ENCODE measurements at regions not wholly inside any gene's neighbourhood (a gene's known extent, or its start where the extent isn't known, plus 50 kb on each side); places are given as distances from the start of the nearest gene placed in this dataset.

DNA sequence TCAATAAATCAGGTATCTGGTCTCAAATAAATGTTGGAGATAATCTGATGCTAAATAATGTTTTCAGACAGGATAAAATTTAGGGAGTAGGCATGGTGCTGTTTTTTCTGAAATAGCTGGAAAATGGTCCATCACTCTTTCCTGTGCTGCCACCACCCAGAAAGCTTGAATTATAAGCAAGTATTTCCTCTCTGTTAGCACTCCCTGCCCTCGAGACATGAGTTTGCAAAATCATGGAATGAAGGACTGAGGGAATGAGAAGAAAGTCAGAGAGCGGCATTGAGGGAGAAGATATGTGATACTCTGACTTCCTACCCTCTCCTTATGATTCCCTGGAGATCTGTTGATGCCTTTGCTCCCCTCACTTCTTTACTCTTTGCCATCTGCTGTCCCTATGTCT is 1095.7 kb downstream of the IGSF11 start:
- 57 to 69% methylated on average over 2 of the region's 2 CpGs for WGBS, 2 donors
- H3K4me3 ChIP-seq (ENCODE audit: low read depth, poor library complexity, severe bottlenecking) = no peak overlapping the region
- intact Hi-C loops (cut with DNase I; ENCODE audit: low total_unique reads) = no loop called here
- no peak for DNase-seq (ENCODE audit: low spot score in 2 of 2)
- TF ChIP-seq POLR2A (IDR thresholded peaks at IDR 0.05) (no peak), CTCF (IDR thresholded peaks at IDR 0.05) (no peak)

- no peak overlapping the region for H3K4me3 ChIP-seq (ENCODE audit: low read depth, poor library complexity, severe bottlenecking)
- DNase-seq (ENCODE audit: low spot score in 2 of 2) = no peak
- TF ChIP-seq POLR2A (IDR thresholded peaks at IDR 0.05) (no peak), CTCF (IDR thresholded peaks at IDR 0.05) (no peak)
- 92 to 98% methylated on average over 1 of the region's 1 CpG for WGBS, 2 donors
- intact Hi-C loops (cut with DNase I; ENCODE audit: low total_unique reads) = loop anchor here (5.0 kb wide), 1 partner anchor 1657 kb away; no protein-coding TSS in a partner anchor
These were observed 1095.1 kb downstream of the IGSF11 start for GRCh38 chr3:117939425-117940027.

DNA sequence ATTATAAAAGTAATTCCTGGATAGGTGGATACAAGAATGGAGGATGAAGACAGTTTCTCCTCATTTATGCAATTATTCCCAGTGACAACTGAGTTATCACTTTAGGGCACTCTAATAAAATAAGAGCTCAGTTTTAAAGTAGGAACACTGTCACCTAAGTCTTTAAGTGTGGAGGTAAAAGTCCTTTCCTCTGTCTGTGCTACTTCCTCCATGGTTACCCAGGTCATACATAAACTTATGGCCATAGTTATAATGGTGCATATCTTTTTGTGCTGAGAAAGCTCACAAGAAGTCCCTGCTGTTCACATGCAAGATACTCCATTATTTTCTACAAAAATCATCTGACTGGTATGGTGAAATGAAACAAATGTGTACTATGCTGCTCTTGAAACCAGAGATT is 1093.6 kb downstream of the IGSF11 start:
- DNase-seq (ENCODE audit: low spot score in 2 of 2) = no peak
- no peak overlapping the region for H3K4me3 ChIP-seq (ENCODE audit: low read depth, poor library complexity, severe bottlenecking)
- TF ChIP-seq CTCF (IDR thresholded peaks at IDR 0.05) (no peak), POLR2A (IDR thresholded peaks at IDR 0.05) (no peak)
- intact Hi-C loops (cut with DNase I; ENCODE audit: low total_unique reads) = loop anchor here (5.0 kb wide), 1 partner anchor 1659 kb away; no protein-coding TSS in a partner anchor

DNA sequence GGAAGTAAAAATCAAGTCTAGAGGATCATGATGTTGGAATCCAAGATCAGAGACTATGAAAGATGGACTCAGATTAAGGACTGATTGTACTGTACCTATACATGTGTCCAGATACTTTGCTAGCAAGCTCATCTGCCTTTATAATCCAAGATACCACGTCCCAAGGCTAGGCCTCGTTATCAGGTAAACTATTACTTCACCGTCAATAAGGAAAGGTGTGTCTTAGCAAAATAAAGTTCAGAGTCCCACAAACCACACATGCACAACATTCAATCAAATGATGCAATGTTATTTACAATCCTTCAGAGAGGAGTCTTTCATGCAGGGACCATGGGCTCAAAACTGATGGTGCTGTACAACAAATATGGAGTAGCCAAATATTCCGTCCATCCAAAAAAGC is 1092.9 kb downstream of the IGSF11 start:
- H3K4me3 ChIP-seq (ENCODE audit: low read depth, poor library complexity, severe bottlenecking) = no peak overlapping the region
- TF ChIP-seq CTCF (IDR thresholded peaks at IDR 0.05) = no peak
- TF ChIP-seq POLR2A (IDR thresholded peaks at IDR 0.05) = no peak
- DNase-seq (ENCODE audit: low spot score in 2 of 2) = no peak
- 85 to 89% methylated on average over 4 of the region's 4 CpGs for WGBS, 2 donors
- intact Hi-C loops (cut with DNase I; ENCODE audit: low total_unique reads) = loop anchor here (5.0 kb wide), 1 partner anchor 1659 kb away; no protein-coding TSS in a partner anchor

- TF ChIP-seq CTCF (IDR thresholded peaks at IDR 0.05) = no peak
- intact Hi-C loops (cut with DNase I; ENCODE audit: low total_unique reads) = no loop called here
- no peak overlapping the region for H3K4me3 ChIP-seq (ENCODE audit: low read depth, poor library complexity, severe bottlenecking)
- WGBS, 2 donors = 74 to 78% methylated on average over 1 of the region's 1 CpG
- no peak for DNase-seq (ENCODE audit: low spot score in 2 of 2)
These were observed 1080.5 kb downstream of the IGSF11 start for GRCh38 chr3:117954131-117954530.

- DNase-seq (ENCODE audit: low spot score in 2 of 2) = no peak
- no peak overlapping the region for H3K4me3 ChIP-seq (ENCODE audit: low read depth, poor library complexity, severe bottlenecking)
- intact Hi-C loops (cut with DNase I; ENCODE audit: low total_unique reads) = no loop called here
- no peak for TF ChIP-seq POLR2A (IDR thresholded peaks at IDR 0.05)
These were observed 1079.5 kb downstream of the IGSF11 start for GRCh38 chr3:117955196-117955595.

Data from lower leg skin (tissue), 4 donors.